ENCODE measurements at regions not wholly inside any gene's neighbourhood (a gene's known extent, or its start where the extent isn't known, plus 50 kb on each side); places are given as distances from the start of the nearest gene placed in this dataset.

GRCh38 chr15:95842576-95842975 is 487.9 kb upstream of the NR2F2 start:
- TF ChIP-seq EP300 (IDR thresholded peaks at IDR 0.05) (no peak), POLR2A (IDR thresholded peaks at IDR 0.05) (no peak)
- TF ChIP-seq, protein P1, sequence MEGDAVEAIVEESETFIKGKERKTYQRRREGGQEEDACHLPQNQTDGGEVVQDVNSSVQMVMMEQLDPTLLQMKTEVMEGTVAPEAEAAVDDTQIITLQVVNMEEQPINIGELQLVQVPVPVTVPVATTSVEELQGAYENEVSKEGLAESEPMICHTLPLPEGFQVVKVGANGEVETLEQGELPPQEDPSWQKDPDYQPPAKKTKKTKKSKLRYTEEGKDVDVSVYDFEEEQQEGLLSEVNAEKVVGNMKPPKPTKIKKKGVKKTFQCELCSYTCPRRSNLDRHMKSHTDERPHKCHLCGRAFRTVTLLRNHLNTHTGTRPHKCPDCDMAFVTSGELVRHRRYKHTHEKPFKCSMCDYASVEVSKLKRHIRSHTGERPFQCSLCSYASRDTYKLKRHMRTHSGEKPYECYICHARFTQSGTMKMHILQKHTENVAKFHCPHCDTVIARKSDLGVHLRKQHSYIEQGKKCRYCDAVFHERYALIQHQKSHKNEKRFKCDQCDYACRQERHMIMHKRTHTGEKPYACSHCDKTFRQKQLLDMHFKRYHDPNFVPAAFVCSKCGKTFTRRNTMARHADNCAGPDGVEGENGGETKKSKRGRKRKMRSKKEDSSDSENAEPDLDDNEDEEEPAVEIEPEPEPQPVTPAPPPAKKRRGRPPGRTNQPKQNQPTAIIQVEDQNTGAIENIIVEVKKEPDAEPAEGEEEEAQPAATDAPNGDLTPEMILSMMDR (IDR thresholded peaks at IDR 0.05), result no peak
